D721Med (cell line): ENCODE measurements at regions not wholly inside any gene's neighbourhood (a gene's known extent, or its start where the extent isn't known, plus 50 kb on each side); places are given as distances from the start of the nearest gene placed in this dataset.

Experiments
- DNase-seq: peaks from one replicate; pipeline ENCODE4 v3.0.0; 2011; ENCODE audit warnings: low spot score; ENCODE audit not compliant: insufficient read length
- FAIRE-seq: peaks from 2 replicates; lab custom pipeline; 2011; peaks lifted over from hg19 to GRCh38; lab: Jason Lieb, UNC
- TF ChIP-seq, protein P1 (sequence below): IDR thresholded peaks from 2 replicates; pipeline ENCODE4 v1.5.1; 2012; ENCODE audit warnings: mild to moderate bottlenecking, control low read depth; ENCODE audit not compliant: insufficient read depth; ENCODE audit errors: missing control alignments

DNA sequence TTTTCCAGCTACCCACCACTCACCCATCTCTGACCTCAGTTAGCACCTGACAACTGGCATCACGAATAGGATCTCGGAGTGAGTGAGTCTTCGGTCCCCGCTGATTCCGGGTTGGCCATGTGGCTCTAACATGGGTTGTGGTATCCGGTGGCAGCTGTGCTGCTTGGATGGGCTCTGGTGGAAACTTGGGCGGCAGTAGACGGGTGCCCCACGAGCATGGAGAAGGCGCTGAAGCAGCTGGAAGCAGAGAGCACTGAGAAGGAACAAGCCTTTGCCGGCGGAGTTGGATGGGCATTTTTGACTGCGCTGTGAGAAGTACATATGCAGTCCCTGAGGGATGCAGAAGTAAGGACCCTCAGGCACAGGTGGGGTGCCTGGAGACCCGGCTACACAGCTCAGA, 1044.0 kb upstream of the ADGRL4 start:
- DNase-seq (no peak), FAIRE-seq (no peak)
- TF ChIP-seq, protein P1, sequence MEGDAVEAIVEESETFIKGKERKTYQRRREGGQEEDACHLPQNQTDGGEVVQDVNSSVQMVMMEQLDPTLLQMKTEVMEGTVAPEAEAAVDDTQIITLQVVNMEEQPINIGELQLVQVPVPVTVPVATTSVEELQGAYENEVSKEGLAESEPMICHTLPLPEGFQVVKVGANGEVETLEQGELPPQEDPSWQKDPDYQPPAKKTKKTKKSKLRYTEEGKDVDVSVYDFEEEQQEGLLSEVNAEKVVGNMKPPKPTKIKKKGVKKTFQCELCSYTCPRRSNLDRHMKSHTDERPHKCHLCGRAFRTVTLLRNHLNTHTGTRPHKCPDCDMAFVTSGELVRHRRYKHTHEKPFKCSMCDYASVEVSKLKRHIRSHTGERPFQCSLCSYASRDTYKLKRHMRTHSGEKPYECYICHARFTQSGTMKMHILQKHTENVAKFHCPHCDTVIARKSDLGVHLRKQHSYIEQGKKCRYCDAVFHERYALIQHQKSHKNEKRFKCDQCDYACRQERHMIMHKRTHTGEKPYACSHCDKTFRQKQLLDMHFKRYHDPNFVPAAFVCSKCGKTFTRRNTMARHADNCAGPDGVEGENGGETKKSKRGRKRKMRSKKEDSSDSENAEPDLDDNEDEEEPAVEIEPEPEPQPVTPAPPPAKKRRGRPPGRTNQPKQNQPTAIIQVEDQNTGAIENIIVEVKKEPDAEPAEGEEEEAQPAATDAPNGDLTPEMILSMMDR: no peak

DNA sequence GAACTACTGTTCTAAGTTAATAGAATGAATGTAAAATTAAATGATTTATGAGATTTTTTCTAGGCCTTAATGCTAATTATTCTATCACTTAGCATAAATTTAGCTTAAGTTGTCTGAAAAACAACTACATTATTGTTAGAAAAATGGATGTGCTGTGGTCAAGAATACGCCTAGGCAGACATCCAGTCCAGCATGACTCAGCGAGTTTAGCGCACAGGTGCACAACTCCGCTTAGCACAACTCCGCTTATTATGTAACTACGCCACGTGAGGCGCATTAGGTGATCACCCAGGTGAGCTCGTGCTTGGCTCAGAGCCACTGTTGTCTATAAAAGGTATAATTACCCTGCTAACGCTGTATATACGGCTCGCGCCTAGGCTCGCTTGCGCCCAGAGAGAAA, 1043.6 kb upstream of the ADGRL4 start:
- no peak for FAIRE-seq
- TF ChIP-seq, protein P1: no peak
- DNase-seq: no peak

GRCh38 chr1:80048716-80049115, 1042.2 kb upstream of the ADGRL4 start:
- TF ChIP-seq, protein P1: no peak
- FAIRE-seq (no peak), DNase-seq (no peak)

GRCh38 chr1:80047791-80048190, 1041.3 kb upstream of the ADGRL4 start:
- no peak for FAIRE-seq
- no peak for DNase-seq
- TF ChIP-seq, protein P1: no peak

- no peak for DNase-seq
- TF ChIP-seq, protein P1: no peak
- no peak for FAIRE-seq
Measured at GRCh38 chr1:80044662-80045061, 1038.1 kb upstream of the ADGRL4 start.

GRCh38 chr1:80036690-80037432, 1030.3 kb upstream of the ADGRL4 start:
- TF ChIP-seq, protein P1: no peak
- DNase-seq (no peak), FAIRE-seq (no peak)

GRCh38 chr1:80023358-80023757, 1016.8 kb upstream of the ADGRL4 start:
- no peak for FAIRE-seq
- TF ChIP-seq, protein P1: no peak
- DNase-seq: no peak
